Rectal smooth muscle tissue (tissue), 1 donor: ENCODE measurements at regions not wholly inside any gene's neighbourhood (a gene's known extent, or its start where the extent isn't known, plus 50 kb on each side); places are given as distances from the start of the nearest gene placed in this dataset.

Experiments
- H3K27ac ChIP-seq: one replicate; pipeline ENCODE4 v1.7.0; 2013; ENCODE audit warnings: low read depth, low read length, inconsistent platforms
- H3K27me3 ChIP-seq: one replicate; pipeline ENCODE4 v1.7.0; 2013; ENCODE audit warnings: low read length; ENCODE audit not compliant: control insufficient read depth, insufficient read depth
- H3K36me3 ChIP-seq: one replicate; pipeline ENCODE4 v1.7.0; 2013; ENCODE audit warnings: low read length; ENCODE audit not compliant: control insufficient read depth, insufficient read depth
- H3K4me1 ChIP-seq: one replicate; pipeline ENCODE4 v1.7.0; 2013; ENCODE audit warnings: low read length; ENCODE audit not compliant: control insufficient read depth, insufficient read depth
- H3K4me3 ChIP-seq: one replicate; pipeline ENCODE4 v1.7.0; 2013; ENCODE audit warnings: low read length
- H3K9ac ChIP-seq: one replicate; pipeline ENCODE4 v1.7.0; 2013; ENCODE audit warnings: low read length

DNA sequence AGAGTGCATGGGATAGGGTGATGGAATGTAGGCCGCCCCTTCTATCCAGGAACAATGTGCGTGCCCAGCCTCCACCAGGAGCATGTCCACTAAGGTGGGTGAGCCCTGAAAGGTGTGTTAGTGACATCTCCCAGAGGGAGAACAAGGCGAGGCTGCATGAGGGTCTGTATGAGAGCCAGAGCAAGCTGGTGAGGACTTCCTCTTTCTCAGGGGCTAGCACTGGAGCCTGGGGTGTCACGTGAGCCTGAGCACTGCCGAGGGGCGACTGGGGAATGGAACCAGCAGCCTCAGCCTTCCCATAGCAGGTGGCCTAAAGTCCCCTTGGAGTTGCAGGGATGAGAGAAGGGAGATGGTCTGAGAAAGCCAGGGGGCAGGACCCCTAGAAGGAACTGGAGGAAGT lies 156.3 kb upstream of the COBL start:
- H3K4me3 ChIP-seq: no peak overlapping the region
- no peak overlapping the region for H3K9ac ChIP-seq
- H3K27me3 ChIP-seq: no peaks in the 10 kb centered on the region
- H3K4me1 ChIP-seq: no peaks in the 10 kb centered on the region
- no peak overlapping the region for H3K27ac ChIP-seq
- H3K36me3 ChIP-seq: no peaks in the 10 kb centered on the region

DNA sequence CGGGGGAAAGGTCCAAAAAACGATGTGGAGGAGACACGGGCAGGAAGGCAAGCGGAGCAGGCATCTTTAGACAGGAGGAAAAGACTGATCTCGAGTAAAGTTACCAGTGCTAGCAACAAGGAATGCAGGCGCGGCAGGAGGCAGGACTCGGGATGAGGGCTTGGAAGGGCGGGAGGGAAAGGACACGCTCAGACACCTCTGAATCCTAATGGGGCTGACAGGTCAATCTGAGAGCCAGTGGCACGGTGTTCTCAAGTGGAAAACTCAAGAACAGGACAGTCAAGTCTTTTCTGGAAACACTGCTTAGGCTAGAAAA lies 155.3 kb upstream of the COBL start:
- Histone ChIP-seq H3K4me3 (no peak overlapping the region), H3K9ac (no peak overlapping the region), H3K27me3 (no peaks in the 10 kb centered on the region), H3K4me1 (no peaks in the 10 kb centered on the region), H3K36me3 (no peaks in the 10 kb centered on the region), H3K27ac (no peak overlapping the region)

- Histone ChIP-seq H3K27me3 (no peaks in the 10 kb centered on the region), H3K9ac (no peak overlapping the region), H3K4me1 (no peaks in the 10 kb centered on the region), H3K36me3 (no peaks in the 10 kb centered on the region), H3K27ac (no peak overlapping the region), H3K4me3 (no peak overlapping the region)
Measured at GRCh38 chr7:51471210-51471980, 154.8 kb upstream of the COBL start.

- Histone ChIP-seq H3K4me1 (no peaks in the 10 kb centered on the region), H3K9ac (no peak overlapping the region), H3K27ac (no peak overlapping the region), H3K27me3 (no peaks in the 10 kb centered on the region), H3K4me3 (no peak overlapping the region), H3K36me3 (no peaks in the 10 kb centered on the region)
Measured at GRCh38 chr7:51467384-51468017, 150.9 kb upstream of the COBL start.

- Histone ChIP-seq H3K27ac (no peak overlapping the region), H3K4me1 (no peaks in the 10 kb centered on the region), H3K27me3 (no peaks in the 10 kb centered on the region), H3K4me3 (no peak overlapping the region), H3K9ac (no peak overlapping the region), H3K36me3 (no peaks in the 10 kb centered on the region)
Measured at GRCh38 chr7:51459809-51460208, 143.2 kb upstream of the COBL start.

GRCh38 chr7:51458693-51459092 lies 142.1 kb upstream of the COBL start:
- Histone ChIP-seq H3K9ac (no peak overlapping the region), H3K27ac (no peak overlapping the region), H3K4me1 (no peaks in the 10 kb centered on the region), H3K36me3 (no peaks in the 10 kb centered on the region), H3K27me3 (no peaks in the 10 kb centered on the region), H3K4me3 (no peak overlapping the region)

- no peaks in the 10 kb centered on the region for H3K27me3 ChIP-seq
- no peaks in the 10 kb centered on the region for H3K4me1 ChIP-seq
- no peak overlapping the region for H3K4me3 ChIP-seq
- no peak overlapping the region for H3K27ac ChIP-seq
- no peak overlapping the region for H3K9ac ChIP-seq
- H3K36me3 ChIP-seq: no peaks in the 10 kb centered on the region
Measured at GRCh38 chr7:51457079-51457478, 140.5 kb upstream of the COBL start.

DNA sequence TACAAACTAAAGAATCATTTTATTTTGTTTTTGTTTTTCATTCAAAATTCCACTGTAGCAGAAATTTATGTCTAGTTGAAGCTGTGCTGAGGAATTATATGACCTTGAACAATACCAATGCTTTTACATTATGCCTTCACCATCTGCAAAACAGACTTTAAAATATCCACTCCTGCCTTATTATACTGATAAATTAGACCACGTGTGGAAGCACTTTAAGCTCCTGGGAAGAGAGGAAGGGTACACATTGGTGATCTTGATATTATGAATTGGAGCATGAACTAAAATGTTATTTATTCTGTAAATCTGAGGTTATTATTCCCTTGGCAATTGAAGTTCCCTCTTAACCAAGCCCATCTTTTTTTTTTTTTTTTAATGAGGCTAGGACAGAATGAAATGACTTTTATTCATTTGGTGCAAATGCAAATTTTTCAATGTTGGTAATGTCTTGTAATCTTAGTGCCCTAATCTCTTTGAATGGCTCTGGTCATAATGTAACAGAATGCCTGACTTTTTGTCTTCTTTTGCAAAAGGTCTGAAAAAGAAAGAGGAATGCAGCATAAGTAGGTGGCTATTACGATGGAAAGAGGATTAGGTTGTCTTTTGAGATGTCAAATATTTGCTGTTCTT lies 139.9 kb upstream of the COBL start:
- no peaks in the 10 kb centered on the region for H3K4me1 ChIP-seq
- H3K4me3 ChIP-seq: no peak overlapping the region
- H3K9ac ChIP-seq: no peak overlapping the region
- H3K27ac ChIP-seq: no peak overlapping the region
- H3K27me3 ChIP-seq: no peaks in the 10 kb centered on the region
- H3K36me3 ChIP-seq: no peaks in the 10 kb centered on the region

- H3K27ac ChIP-seq: no peak overlapping the region
- no peaks in the 10 kb centered on the region for H3K27me3 ChIP-seq
- no peaks in the 10 kb centered on the region for H3K4me1 ChIP-seq
- no peak overlapping the region for H3K9ac ChIP-seq
- H3K4me3 ChIP-seq: no peak overlapping the region
- H3K36me3 ChIP-seq: no peaks in the 10 kb centered on the region
Measured at GRCh38 chr7:51455948-51456347, 139.3 kb upstream of the COBL start.

- Histone ChIP-seq H3K36me3 (no peaks in the 10 kb centered on the region), H3K4me3 (no peak overlapping the region), H3K9ac (no peak overlapping the region), H3K27me3 (no peaks in the 10 kb centered on the region), H3K27ac (no peak overlapping the region), H3K4me1 (no peaks in the 10 kb centered on the region)
Measured at GRCh38 chr7:51455513-51455912, 138.9 kb upstream of the COBL start.

GRCh38 chr7:51455086-51455485 lies 138.5 kb upstream of the COBL start:
- no peaks in the 10 kb centered on the region for H3K4me1 ChIP-seq
- H3K9ac ChIP-seq: no peak overlapping the region
- H3K36me3 ChIP-seq: no peaks in the 10 kb centered on the region
- no peaks in the 10 kb centered on the region for H3K27me3 ChIP-seq
- H3K27ac ChIP-seq: no peak overlapping the region
- H3K4me3 ChIP-seq: no peak overlapping the region

DNA sequence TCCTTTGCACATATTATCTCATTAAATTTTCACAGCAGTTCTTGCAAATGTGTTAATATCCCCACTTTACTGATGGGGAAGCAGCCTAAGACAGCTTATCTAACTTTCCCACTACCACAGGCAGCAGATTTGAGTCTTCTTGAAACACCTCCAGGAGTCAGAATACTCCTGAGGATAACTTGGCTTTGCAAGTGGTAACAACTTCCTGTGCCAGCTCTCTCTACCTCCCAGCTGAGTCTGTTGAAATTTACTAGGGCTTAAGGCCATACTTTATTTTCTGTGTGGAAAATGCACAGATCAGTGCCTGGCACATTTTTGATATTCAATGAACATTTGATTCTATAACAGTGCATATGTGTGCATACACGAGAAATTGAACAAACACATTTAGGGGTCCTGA lies 136.1 kb upstream of the COBL start:
- H3K27me3 ChIP-seq: no peaks in the 10 kb centered on the region
- H3K9ac ChIP-seq: no peak overlapping the region
- H3K27ac ChIP-seq: no peak overlapping the region
- H3K36me3 ChIP-seq: no peaks in the 10 kb centered on the region
- no peak overlapping the region for H3K4me3 ChIP-seq
- H3K4me1 ChIP-seq: no peaks in the 10 kb centered on the region
